ENCODE measurements at regions not wholly inside any gene's neighbourhood (a gene's known extent, or its start where the extent isn't known, plus 50 kb on each side); places are given as distances from the start of the nearest gene placed in this dataset.

DNA sequence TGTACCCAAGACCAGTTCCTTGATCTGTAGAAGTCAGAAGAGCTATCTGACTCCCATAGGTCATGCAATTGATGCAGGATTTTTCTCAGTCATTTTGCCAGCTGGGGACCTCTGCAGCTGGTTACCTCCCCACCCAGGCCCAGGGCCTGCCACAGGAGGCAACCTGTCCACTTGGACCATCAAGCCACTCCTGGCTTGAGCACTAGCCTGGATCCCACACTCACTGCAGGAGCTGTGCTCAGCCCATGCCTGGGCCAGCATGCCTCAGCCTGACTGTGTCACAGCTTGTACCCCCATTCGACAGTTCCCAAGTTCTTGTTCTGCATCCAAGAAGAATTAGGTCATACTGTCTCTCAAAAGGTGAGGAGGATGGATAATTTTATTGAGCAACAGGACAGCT, 189.4 kb downstream of the PCDH17 start:
- TF ChIP-seq RAD21 (IDR thresholded peaks at IDR 0.05) (no peak), SP1 (IDR thresholded peaks at IDR 0.05) (no peak), TAF1 (conservative IDR thresholded peaks at IDR 0.05) (no peak), YY1 (IDR thresholded peaks at IDR 0.05) (no peak), RXRA (IDR thresholded peaks at IDR 0.05) (no peak), EGR1 (IDR thresholded peaks at IDR 0.05; ENCODE audit: low read depth in 2 of 2) (no peak), GABPA (IDR thresholded peaks at IDR 0.05 in 1 of 2, conservative IDR thresholded peaks at IDR 0.05 in 1 of 2) (no peak), JUND (IDR thresholded peaks at IDR 0.05) (no peak)
- TF ChIP-seq, protein P1, sequence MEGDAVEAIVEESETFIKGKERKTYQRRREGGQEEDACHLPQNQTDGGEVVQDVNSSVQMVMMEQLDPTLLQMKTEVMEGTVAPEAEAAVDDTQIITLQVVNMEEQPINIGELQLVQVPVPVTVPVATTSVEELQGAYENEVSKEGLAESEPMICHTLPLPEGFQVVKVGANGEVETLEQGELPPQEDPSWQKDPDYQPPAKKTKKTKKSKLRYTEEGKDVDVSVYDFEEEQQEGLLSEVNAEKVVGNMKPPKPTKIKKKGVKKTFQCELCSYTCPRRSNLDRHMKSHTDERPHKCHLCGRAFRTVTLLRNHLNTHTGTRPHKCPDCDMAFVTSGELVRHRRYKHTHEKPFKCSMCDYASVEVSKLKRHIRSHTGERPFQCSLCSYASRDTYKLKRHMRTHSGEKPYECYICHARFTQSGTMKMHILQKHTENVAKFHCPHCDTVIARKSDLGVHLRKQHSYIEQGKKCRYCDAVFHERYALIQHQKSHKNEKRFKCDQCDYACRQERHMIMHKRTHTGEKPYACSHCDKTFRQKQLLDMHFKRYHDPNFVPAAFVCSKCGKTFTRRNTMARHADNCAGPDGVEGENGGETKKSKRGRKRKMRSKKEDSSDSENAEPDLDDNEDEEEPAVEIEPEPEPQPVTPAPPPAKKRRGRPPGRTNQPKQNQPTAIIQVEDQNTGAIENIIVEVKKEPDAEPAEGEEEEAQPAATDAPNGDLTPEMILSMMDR (IDR thresholded peaks at IDR 0.05; ENCODE audit: low read depth, low read length, missing input control): no peak
- TF ChIP-seq, protein P2, sequence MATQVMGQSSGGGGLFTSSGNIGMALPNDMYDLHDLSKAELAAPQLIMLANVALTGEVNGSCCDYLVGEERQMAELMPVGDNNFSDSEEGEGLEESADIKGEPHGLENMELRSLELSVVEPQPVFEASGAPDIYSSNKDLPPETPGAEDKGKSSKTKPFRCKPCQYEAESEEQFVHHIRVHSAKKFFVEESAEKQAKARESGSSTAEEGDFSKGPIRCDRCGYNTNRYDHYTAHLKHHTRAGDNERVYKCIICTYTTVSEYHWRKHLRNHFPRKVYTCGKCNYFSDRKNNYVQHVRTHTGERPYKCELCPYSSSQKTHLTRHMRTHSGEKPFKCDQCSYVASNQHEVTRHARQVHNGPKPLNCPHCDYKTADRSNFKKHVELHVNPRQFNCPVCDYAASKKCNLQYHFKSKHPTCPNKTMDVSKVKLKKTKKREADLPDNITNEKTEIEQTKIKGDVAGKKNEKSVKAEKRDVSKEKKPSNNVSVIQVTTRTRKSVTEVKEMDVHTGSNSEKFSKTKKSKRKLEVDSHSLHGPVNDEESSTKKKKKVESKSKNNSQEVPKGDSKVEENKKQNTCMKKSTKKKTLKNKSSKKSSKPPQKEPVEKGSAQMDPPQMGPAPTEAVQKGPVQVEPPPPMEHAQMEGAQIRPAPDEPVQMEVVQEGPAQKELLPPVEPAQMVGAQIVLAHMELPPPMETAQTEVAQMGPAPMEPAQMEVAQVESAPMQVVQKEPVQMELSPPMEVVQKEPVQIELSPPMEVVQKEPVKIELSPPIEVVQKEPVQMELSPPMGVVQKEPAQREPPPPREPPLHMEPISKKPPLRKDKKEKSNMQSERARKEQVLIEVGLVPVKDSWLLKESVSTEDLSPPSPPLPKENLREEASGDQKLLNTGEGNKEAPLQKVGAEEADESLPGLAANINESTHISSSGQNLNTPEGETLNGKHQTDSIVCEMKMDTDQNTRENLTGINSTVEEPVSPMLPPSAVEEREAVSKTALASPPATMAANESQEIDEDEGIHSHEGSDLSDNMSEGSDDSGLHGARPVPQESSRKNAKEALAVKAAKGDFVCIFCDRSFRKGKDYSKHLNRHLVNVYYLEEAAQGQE (IDR thresholded peaks at IDR 0.05): no peak
- TF ChIP-seq, protein P3, sequence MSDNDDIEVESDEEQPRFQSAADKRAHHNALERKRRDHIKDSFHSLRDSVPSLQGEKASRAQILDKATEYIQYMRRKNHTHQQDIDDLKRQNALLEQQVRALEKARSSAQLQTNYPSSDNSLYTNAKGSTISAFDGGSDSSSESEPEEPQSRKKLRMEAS (IDR thresholded peaks at IDR 0.05): no peak
- TF ChIP-seq, protein P4, sequence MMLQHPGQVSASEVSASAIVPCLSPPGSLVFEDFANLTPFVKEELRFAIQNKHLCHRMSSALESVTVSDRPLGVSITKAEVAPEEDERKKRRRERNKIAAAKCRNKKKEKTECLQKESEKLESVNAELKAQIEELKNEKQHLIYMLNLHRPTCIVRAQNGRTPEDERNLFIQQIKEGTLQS (IDR thresholded peaks at IDR 0.05): no peak
